ENCODE measurements at regions not wholly inside any gene's neighbourhood (a gene's known extent, or its start where the extent isn't known, plus 50 kb on each side); places are given as distances from the start of the nearest gene placed in this dataset.
"Not testable (repeated sequence)": the region's sequence is repeated elsewhere in the genome, so short reads cannot be mapped to it uniquely, and the experiment has no call there.

DNA sequence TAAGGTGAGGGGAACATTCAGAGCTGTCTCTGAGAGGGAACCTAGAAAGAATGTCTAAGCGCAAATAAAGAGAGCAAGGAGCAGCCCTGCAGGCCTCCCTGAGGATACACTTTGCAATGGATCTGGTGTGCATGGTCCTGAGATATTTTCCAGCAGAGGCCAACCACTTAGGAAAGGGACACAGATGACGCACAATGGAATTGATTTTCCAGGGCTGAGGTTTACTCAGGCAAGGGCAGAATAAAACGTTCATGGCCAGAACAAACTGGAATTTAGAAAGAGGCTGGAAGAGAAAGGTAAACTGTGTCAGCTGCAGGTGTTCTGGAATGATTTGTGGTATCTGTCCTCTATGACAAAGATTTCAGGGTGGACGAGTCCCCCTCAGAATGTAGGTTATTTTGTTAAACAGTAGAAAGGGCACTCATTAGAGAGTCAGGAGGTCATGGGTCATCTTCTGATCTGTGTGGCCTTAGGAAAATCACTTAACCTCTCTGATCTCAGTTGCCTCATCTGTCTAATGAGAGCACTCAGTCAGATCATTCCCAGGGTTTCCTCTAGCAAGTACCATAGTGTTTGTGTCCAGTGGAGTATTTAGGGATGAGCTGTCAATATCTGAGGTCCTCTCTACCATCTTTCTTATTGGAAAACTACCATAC is 61.8 kb upstream of the PGBD5 start:
- no peak for DNase-seq (ENCODE audit: low spot score)

- no peak for DNase-seq (ENCODE audit: low spot score)
Measured at GRCh38 chr1:230476622-230477003, 50.5 kb upstream of the PGBD5 start.

- not testable (repeated sequence) for DNase-seq (ENCODE audit: low spot score)
Measured at GRCh38 chr1:230475856-230476621, 49.9 kb upstream of the PGBD5 start.
